ENCODE measurements at regions not wholly inside any gene's neighbourhood (a gene's known extent, or its start where the extent isn't known, plus 50 kb on each side); places are given as distances from the start of the nearest gene placed in this dataset.

DNA sequence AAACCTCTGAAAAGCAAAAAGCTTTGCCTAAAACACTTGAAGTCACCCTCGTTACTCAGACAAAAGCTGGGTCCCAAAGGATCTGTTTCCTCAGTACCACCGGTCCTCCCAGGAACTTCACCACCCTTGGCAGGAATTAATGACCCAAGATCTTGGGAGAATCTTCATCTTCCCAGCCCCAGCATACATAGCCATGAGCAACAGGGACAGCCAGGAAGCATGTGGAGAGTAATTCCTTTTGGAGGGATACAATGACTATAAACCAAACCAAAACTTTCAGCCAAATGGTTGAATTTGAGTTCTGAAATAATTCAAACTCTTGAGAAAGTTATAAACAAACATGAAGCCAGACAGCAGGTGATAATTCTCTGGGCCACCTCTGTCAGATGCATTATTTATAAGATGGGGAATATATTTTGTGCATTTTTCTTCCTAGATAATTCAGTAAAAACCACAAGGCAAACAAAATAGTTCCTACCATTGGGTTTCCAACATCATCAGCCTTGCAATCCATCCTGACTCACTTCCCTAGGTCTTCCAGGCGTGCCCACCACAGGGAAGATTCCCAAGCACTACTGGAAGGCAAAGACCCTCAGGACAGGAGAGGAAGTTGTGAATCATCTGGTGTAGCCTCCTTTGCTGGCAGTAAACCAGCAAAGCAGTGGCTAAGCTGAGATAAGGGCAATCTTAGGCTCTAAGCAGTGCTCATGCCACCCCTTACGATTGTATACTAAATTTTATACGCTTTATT, 71.7 kb upstream of the DRD2 start:
- intact Hi-C loops (cut with micrococcal nuclease) = no loop called here
- peaks cover 8% of the 10 kb centered on the region for H3K9me1 ChIP-seq (ENCODE audit: insufficient read depth, low read length)
- H3K27ac ChIP-seq (ENCODE audit: insufficient read depth, low read length) = peak overlapping the region; percentile 67; the same call in 1 of the 2 replicates
- no peak overlapping the region for H3K4me3 ChIP-seq (ENCODE audit: insufficient read depth, low read depth, low read length)
- no peak for TF ChIP-seq BHLHE40 (IDR thresholded peaks at IDR 0.05; ENCODE audit: low read depth, low read length)
- TF ChIP-seq FOS (IDR thresholded peaks at IDR 0.05; ENCODE audit: low read depth, low read length) = no peak
- no peak for TF ChIP-seq CEBPB (IDR thresholded peaks at IDR 0.05; ENCODE audit: low read depth, low read length)
- TF ChIP-seq CHD1 (IDR thresholded peaks at IDR 0.05; ENCODE audit: low read depth, low read length) = no peak
- TF ChIP-seq RCOR1 (IDR thresholded peaks at IDR 0.05; ENCODE audit: insufficient replicate concordance, low read length) = no peak
- no peak for TF ChIP-seq MXI1 (IDR thresholded peaks at IDR 0.05; ENCODE audit: borderline replicate concordance, low read depth, low read length)
- no peak for TF ChIP-seq MAFK (IDR thresholded peaks at IDR 0.05; ENCODE audit: low read depth, low read length)
- TF ChIP-seq NFE2L2 (IDR thresholded peaks at IDR 0.05; ENCODE audit: low read depth, low read length) = no peak
- TF ChIP-seq, protein P1, sequence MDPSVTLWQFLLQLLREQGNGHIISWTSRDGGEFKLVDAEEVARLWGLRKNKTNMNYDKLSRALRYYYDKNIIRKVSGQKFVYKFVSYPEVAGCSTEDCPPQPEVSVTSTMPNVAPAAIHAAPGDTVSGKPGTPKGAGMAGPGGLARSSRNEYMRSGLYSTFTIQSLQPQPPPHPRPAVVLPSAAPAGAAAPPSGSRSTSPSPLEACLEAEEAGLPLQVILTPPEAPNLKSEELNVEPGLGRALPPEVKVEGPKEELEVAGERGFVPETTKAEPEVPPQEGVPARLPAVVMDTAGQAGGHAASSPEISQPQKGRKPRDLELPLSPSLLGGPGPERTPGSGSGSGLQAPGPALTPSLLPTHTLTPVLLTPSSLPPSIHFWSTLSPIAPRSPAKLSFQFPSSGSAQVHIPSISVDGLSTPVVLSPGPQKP (IDR thresholded peaks at IDR 0.05; ENCODE audit: borderline replicate concordance, low read depth, low read length) = no peak
- no peak for TF ChIP-seq MAZ (IDR thresholded peaks at IDR 0.05; ENCODE audit: borderline replicate concordance, low read depth, low read length)
- TF ChIP-seq POLR2A (IDR thresholded peaks at IDR 0.05; ENCODE audit: low read depth, low read length) = no peak
- TF ChIP-seq RFX5 (IDR thresholded peaks at IDR 0.05; ENCODE audit: low read depth, low read length) = no peak
- H3K9ac ChIP-seq (ENCODE audit: low read depth, low read length) = no peak overlapping the region
- peaks cover 3% of the 10 kb centered on the region; the same call in 1 of the 2 replicates for H3K4me1 ChIP-seq (ENCODE audit: control insufficient read depth, insufficient read depth, low read length)
- no peak overlapping the region; the same call in 1 of the 2 replicates for H4K5ac ChIP-seq (ENCODE audit: low read depth, low read length)
- H2BK5ac ChIP-seq (ENCODE audit: low read depth, low read length, poor library complexity, severe bottlenecking) = no peak overlapping the region
- H4K20me1 ChIP-seq (ENCODE audit: insufficient read depth, low read length) = no peaks in the 10 kb centered on the region
- WGBS, 2 experiments (ENCODE audit: extremely low coverage in 2 of 2, insufficient read length in 1 of 2) = no CpG with 5 or more reads among the region's 5 CpGs
- peaks cover 7% of the 10 kb centered on the region for H3K27me3 ChIP-seq (ENCODE audit: control insufficient read depth, insufficient read depth, low read length)
- H2BK120ac ChIP-seq (ENCODE audit: low read depth, low read length) = peak overlapping the region; percentile 97
- H3K23ac ChIP-seq (ENCODE audit: low read depth, low read length) = peak overlapping the region; percentile 53
- no peaks in the 10 kb centered on the region for H3K9me3 ChIP-seq (ENCODE audit: control insufficient read depth, insufficient read depth, low read length)
- H3K56ac ChIP-seq (ENCODE audit: extremely low read depth, insufficient read depth, low read length) = peak overlapping the region; percentile 38; the same call in 1 of the 2 replicates
- no peak overlapping the region for H2AFZ ChIP-seq (replicated peaks; ENCODE audit: low read length, poor library complexity)
- no peak overlapping the region for H2BK15ac ChIP-seq (ENCODE audit: low read depth, low read length)
- ChIA-PET CTCF (interaction anchor here (0.6 kb wide), 2 partner anchors 143 to 184 kb away, joined by 3 read pairs; no protein-coding TSS in a partner anchor), POLR2A (ENCODE audit: unreplicated experiment) (no interaction called here)
- peak overlapping the region; percentile 25; the same call in 1 of the 2 replicates for H3K14ac ChIP-seq (replicated peaks; ENCODE audit: low read depth, low read length)
- no peak overlapping the region for H2AK9ac ChIP-seq (replicated peaks; ENCODE audit: low read depth, low read length, poor library complexity)
- H2BK20ac ChIP-seq (ENCODE audit: low read depth, low read length) = peak overlapping the region; percentile 99
- H3K36me3 ChIP-seq (ENCODE audit: control insufficient read depth, insufficient read depth, low read length) = no peaks in the 10 kb centered on the region
- H3K4me2 ChIP-seq (ENCODE audit: low read depth, low read length) = no peak overlapping the region
- dilution Hi-C loops (cut with HindIII; ENCODE audit: low sequenced_read_pairs, unreplicated experiment) = no loop called here
- peak overlapping the region; percentile 95 for H3K4ac ChIP-seq (ENCODE audit: low read depth, low read length)
- no peaks in the 10 kb centered on the region for H3K79me1 ChIP-seq (ENCODE audit: low read depth in 1 of 2, low read length in 2 of 2)
- ATAC-seq (ENCODE audit: low read depth) = peak; percentile 85
- BruUV-seq (replicated peaks) = no TSS peak
- in situ Hi-C loops (cut with MboI; ENCODE audit: low sequenced_read_pairs) = loop anchor here (25.0 kb wide), 1 partner anchor 1335 kb away; no protein-coding TSS in a partner anchor
- peak overlapping the region; percentile 66; the same call in 1 of the 2 replicates for H4K91ac ChIP-seq (ENCODE audit: insufficient read depth, low read depth, low read length)
- H4K8ac ChIP-seq (ENCODE audit: low read depth in 2 of 2, low read length in 2 of 2) = peak overlapping the region in 1 of 2 experiments; percentile 52; a peak in 1 of 4 replicates
- H3K18ac ChIP-seq (ENCODE audit: low read depth, low read length) = peak overlapping the region; percentile 1; the same call in 1 of the 2 replicates
- peak; percentile 61 for DNase-seq
- no peak overlapping the region; the same call in 1 of the 2 replicates for H2AK5ac ChIP-seq (ENCODE audit: low read depth, low read length)

Measured in IMR-90 (cell line).